Fibroblast of pulmonary artery (primary cell): ENCODE measurements at regions not wholly inside any gene's neighbourhood (a gene's known extent, or its start where the extent isn't known, plus 50 kb on each side); places are given as distances from the start of the nearest gene placed in this dataset.

Experiments used
- DNase-seq: peaks from one replicate; pipeline ENCODE4 v3.0.0-alpha.2; 2010; ENCODE audit warnings: low read depth
- H3K4me3 ChIP-seq: replicated peaks from 2 replicates; pipeline ENCODE4 v1.5.1; 2011; ENCODE audit warnings: low read depth, mild to moderate bottlenecking, control low read depth, low read length, moderate library complexity
- CTCF ChIP-seq: IDR thresholded peaks from 2 replicates; pipeline ENCODE4 v1.5.1; 2011; ENCODE audit warnings: mild to moderate bottlenecking, control low read depth, low read length, inconsistent platforms; ENCODE audit errors: missing control alignments

- no peak for DNase-seq
These were observed 76.5 kb downstream of the TENT5C start for GRCh38 chr1:117682372-117682771.

GRCh38 chr1:117683571-117684285 lies 77.9 kb downstream of the TENT5C start:
- no peak overlapping the region for H3K4me3 ChIP-seq
- DNase-seq, result no peak
- no peak for TF ChIP-seq CTCF

More at GRCh38 chr1:117682372-117682771, 76.5 kb downstream of the TENT5C start:
- no peak for TF ChIP-seq CTCF
- no peak overlapping the region for H3K4me3 ChIP-seq

- H3K4me3 ChIP-seq, result no peak overlapping the region
- TF ChIP-seq CTCF, result no peak
- no peak for DNase-seq
These were observed 80.3 kb downstream of the TENT5C start for GRCh38 chr1:117685936-117686806.

- H3K4me3 ChIP-seq, result no peak overlapping the region
- TF ChIP-seq CTCF, result no peak
- DNase-seq, result peak; percentile 67
These were observed 81.1 kb downstream of the TENT5C start for GRCh38 chr1:117686907-117687306.

- no peak overlapping the region for H3K4me3 ChIP-seq
- DNase-seq, result no peak
- no peak for TF ChIP-seq CTCF
These were observed 84.3 kb downstream of the TENT5C start for GRCh38 chr1:117689997-117690625.

- DNase-seq, result no peak
- no peak overlapping the region for H3K4me3 ChIP-seq
- no peak for TF ChIP-seq CTCF
These were observed 86.1 kb downstream of the TENT5C start for GRCh38 chr1:117691942-117692341.
